HepG2 (cell line): ENCODE measurements at regions not wholly inside any gene's neighbourhood (a gene's known extent, or its start where the extent isn't known, plus 50 kb on each side); places are given as distances from the start of the nearest gene placed in this dataset.

Experiments
- CREBL2 ChIP-seq: sonication (generic); formaldehyde crosslinking; IDR thresholded peaks from 2 replicates; pipeline ENCODE4 v1.8.1; 2023; ENCODE audit warnings: missing genetic modification reagents, mild to moderate bottlenecking, borderline replicate concordance
- HMGXB3 ChIP-seq: sonication (generic); formaldehyde crosslinking; IDR thresholded peaks from 2 replicates; pipeline ENCODE4 v1.4.0; 2020; ENCODE audit warnings: missing genetic modification reagents, borderline replicate concordance
- PAXIP1 ChIP-seq: sonication (generic); formaldehyde crosslinking; conservative IDR thresholded peaks from 2 replicates; pipeline ENCODE4 v1.4.0; 2020; ENCODE audit warnings: mild to moderate bottlenecking, missing genetic modification reagents, moderate library complexity
- ZNF18 ChIP-seq: sonication (generic); formaldehyde crosslinking; IDR thresholded peaks from 2 replicates; pipeline ENCODE4 v1.8.0; 2022; ENCODE audit warnings: mild to moderate bottlenecking, missing genetic modification reagents; ENCODE audit not compliant: insufficient replicate concordance
- ZNF891 ChIP-seq: sonication (generic); formaldehyde crosslinking; IDR thresholded peaks from 2 replicates; pipeline ENCODE4 v1.5.0; 2020; ENCODE audit warnings: mild to moderate bottlenecking, missing genetic modification reagents

GRCh38 chr11:19598876-19599486, 113.7 kb upstream of the NAV2 start (continued):
- TF ChIP-seq CREBL2 (no peak), ZNF891 (CRISPR knock-in tag) (no peak), HMGXB3 (CRISPR knock-in tag) (no peak), ZNF18 (CRISPR knock-in tag) (no peak), PAXIP1 (CRISPR knock-in tag) (no peak)
